A549 (cell line): ENCODE measurements at regions not wholly inside any gene's neighbourhood (a gene's known extent, or its start where the extent isn't known, plus 50 kb on each side); places are given as distances from the start of the nearest gene placed in this dataset.

Experiments
- ATAC-seq, 2 experiments: fragments of 200-7000 bp in 1 of 2; fragments of >200 bp in 1 of 2; cut with Nextera tagmentation in 1 of 2; cut with Tn5 transposase in 1 of 2; 3 replicates each; pipeline versions ENCODE4 v1.8.0 to v1.9.1; 2018 to 2020; ENCODE audit warnings: mild to moderate bottlenecking in 1 of 2, moderate library complexity in 1 of 2
- CTCF ChIA-PET: fragments of 300-600 bp; sonication (Branson Sonifier 250); formaldehyde crosslinking; extraction: SDS; loops from one replicate; lab custom pipeline; 2021; ENCODE audit warnings: antibody characterized with exemption, inconsistent platforms; lab: Yijun Ruan, JAX
- POLR2A ChIA-PET: fragments of 350-600 bp; formaldehyde crosslinking; extraction: SDS; loops from one replicate; lab custom pipeline; 2021; ENCODE audit warnings: antibody characterized with exemption, inconsistent platforms; lab: Yijun Ruan, JAX
- DNase-seq, 2 experiments: peaks; one replicate each; pipeline versions ENCODE4 v3.0.0 to v3.0.0-alpha.2; 2011 to 2016; ENCODE audit warnings: low read depth in 1 of 2, low spot score in 1 of 2
- FAIRE-seq: peaks from 2 replicates; lab custom pipeline; 2011; peaks lifted over from hg19 to GRCh38; lab: Jason Lieb, UNC
- H3K27ac ChIP-seq, 2 experiments: fragments of >200 bp; sonication (Bioruptor Twin); formaldehyde crosslinking; 3 replicates each; pipeline ENCODE4 v1.5.1; 2016 to 2017
- H3K4me1 ChIP-seq: fragments of >200 bp; sonication (Bioruptor Twin); formaldehyde crosslinking; 3 replicates; pipeline ENCODE4 v1.6.1; 2016
- H3K4me2 ChIP-seq: fragments of >200 bp; sonication (Bioruptor Twin); formaldehyde crosslinking; 3 replicates; pipeline ENCODE4 v1.6.1; 2016
- H3K4me3 ChIP-seq: fragments of >200 bp; sonication (Bioruptor Twin); formaldehyde crosslinking; 3 replicates; pipeline ENCODE4 v1.5.1; 2016
- H3K9me3 ChIP-seq: fragments of >200 bp; sonication (Bioruptor Twin); formaldehyde crosslinking; 3 replicates; pipeline ENCODE4 v1.6.1; 2016
- BCL3 ChIP-seq: fragments of >200 bp; sonication (Bioruptor Twin); formaldehyde crosslinking; IDR thresholded peaks from 3 replicates; pipeline ENCODE4 v1.6.1; 2016
- BHLHE40 ChIP-seq: IDR thresholded peaks from 2 replicates; pipeline ENCODE4 v1.6.1; 2012; ENCODE audit warnings: low read depth, low read length, inconsistent platforms
- CBX2 ChIP-seq: fragments of 200-600 bp; sonication (generic); IDR thresholded peaks from 2 replicates; pipeline ENCODE4 v1.6.1; 2016; ENCODE audit warnings: low read depth, mild to moderate bottlenecking, borderline replicate concordance
- CBX8 ChIP-seq: fragments of 200-600 bp; sonication (generic); IDR thresholded peaks from 2 replicates; pipeline ENCODE4 v1.6.1; 2016
- CTCF ChIP-seq: fragments of >200 bp; sonication (Bioruptor Twin); formaldehyde crosslinking; IDR thresholded peaks from 3 replicates; pipeline ENCODE4 v1.5.1; 2016
- EHF ChIP-seq: fragments of 250-450 bp; sonication (Bioruptor Pico); IDR thresholded peaks from 2 replicates; pipeline ENCODE4 v1.5.0; 2020; ENCODE audit warnings: mild to moderate bottlenecking
- EHMT2 ChIP-seq: fragments of 200-600 bp; sonication (generic); IDR thresholded peaks from 2 replicates; pipeline ENCODE4 v1.6.1; 2016; ENCODE audit warnings: antibody characterized with exemption, low read depth, mild to moderate bottlenecking, moderate library complexity
- EP300 ChIP-seq, 2 experiments: fragments of >200 bp; sonication (Bioruptor Twin); formaldehyde crosslinking; IDR thresholded peaks; 2 replicates in 1 of 2; 3 replicates in 1 of 2; pipeline ENCODE4 v1.6.1; 2016 to 2017
- FOSL2 ChIP-seq, 2 experiments: fragments of 450-650 bp in 1 of 2; fragments of >200 bp in 1 of 2; sonication (Bioruptor Twin) in 1 of 2; formaldehyde crosslinking; IDR thresholded peaks; 2 replicates each; pipeline versions ENCODE4 v1.5.0 to v1.6.1; 2016 to 2020; ENCODE audit warnings: mild to moderate bottlenecking in 1 of 2, moderate library complexity in 1 of 2
- FOXS1 ChIP-seq: fragments of 250-450 bp; sonication (Bioruptor Pico); IDR thresholded peaks from 2 replicates; pipeline ENCODE4 v1.5.0; 2020; ENCODE audit warnings: mild to moderate bottlenecking, moderate library complexity
- HES2 ChIP-seq: fragments of >200 bp; sonication (Bioruptor Twin); formaldehyde crosslinking; IDR thresholded peaks from 2 replicates; pipeline ENCODE4 v1.6.1; 2016
- HMGXB4 ChIP-seq: fragments of 250-450 bp; sonication (Bioruptor Pico); IDR thresholded peaks from 2 replicates; pipeline ENCODE4 v1.5.0; 2021; ENCODE audit warnings: mild to moderate bottlenecking, moderate library complexity, borderline replicate concordance
- HOXA7 ChIP-seq: fragments of 250-450 bp; sonication (Bioruptor Pico); IDR thresholded peaks from 2 replicates; pipeline ENCODE4 v1.5.0; 2020; ENCODE audit warnings: mild to moderate bottlenecking, moderate library complexity
- HOXB13 ChIP-seq: fragments of 250-450 bp; sonication (Bioruptor Pico); IDR thresholded peaks from 2 replicates; pipeline ENCODE4 v1.5.0; 2020; ENCODE audit warnings: low read depth, mild to moderate bottlenecking, moderate library complexity
- HOXB5 ChIP-seq: fragments of 250-450 bp; sonication (Bioruptor Pico); IDR thresholded peaks from 2 replicates; pipeline ENCODE4 v1.5.0; 2020; ENCODE audit warnings: mild to moderate bottlenecking, moderate library complexity
- KDM1A ChIP-seq: fragments of 200-600 bp; sonication (generic); IDR thresholded peaks from 2 replicates; pipeline ENCODE4 v1.6.1; 2016; ENCODE audit warnings: low read depth, mild to moderate bottlenecking
- KDM5A ChIP-seq: fragments of 200-600 bp; sonication (generic); IDR thresholded peaks from 2 replicates; pipeline ENCODE4 v1.6.1; 2016; ENCODE audit warnings: antibody characterized with exemption, mild to moderate bottlenecking
- MAZ ChIP-seq: fragments of 150-350 bp; IDR thresholded peaks from 2 replicates; pipeline ENCODE4 v1.6.1; 2014; ENCODE audit warnings: antibody characterized with exemption, low read depth, low read length, borderline replicate concordance
- NFE2L2 ChIP-seq: fragments of 150-350 bp; conservative IDR thresholded peaks from 2 replicates; pipeline ENCODE4 v1.6.1; 2014; ENCODE audit warnings: low read length
- NPAS2 ChIP-seq: fragments of 250-450 bp; sonication (Bioruptor Pico); IDR thresholded peaks from 2 replicates; pipeline ENCODE4 v1.8.0; 2022; ENCODE audit warnings: mild to moderate bottlenecking, moderate library complexity, borderline replicate concordance
- PBX3 ChIP-seq: IDR thresholded peaks from 2 replicates; pipeline ENCODE4 v1.6.1; 2012
- PHF8 ChIP-seq: fragments of 200-600 bp; sonication (generic); IDR thresholded peaks from 2 replicates; pipeline ENCODE4 v1.6.1; 2016; ENCODE audit warnings: low read depth, mild to moderate bottlenecking, antibody characterized with exemption, moderate library complexity, borderline replicate concordance
- POLR2A ChIP-seq: IDR thresholded peaks from 2 replicates; pipeline ENCODE4 v1.6.1; 2012; ENCODE audit warnings: mild to moderate bottlenecking, low read length
- RAD21 ChIP-seq, 2 experiments: fragments of >200 bp in 1 of 2; sonication (Bioruptor Twin) in 1 of 2; formaldehyde crosslinking in 1 of 2; IDR thresholded peaks in 1 of 2; conservative IDR thresholded peaks in 1 of 2; 2 replicates in 1 of 2; 3 replicates in 1 of 2; pipeline ENCODE4 v1.6.1; 2012 to 2018; ENCODE audit warnings: inconsistent platforms in 1 of 2
- RARB ChIP-seq: fragments of 250-450 bp; sonication (Bioruptor Pico); IDR thresholded peaks from 2 replicates; pipeline ENCODE4 v1.8.0; 2021; ENCODE audit warnings: mild to moderate bottlenecking, moderate library complexity
- RCOR1 ChIP-seq: fragments of 150-350 bp; IDR thresholded peaks from 2 replicates; pipeline ENCODE4 v1.6.1; 2014; ENCODE audit warnings: antibody characterized with exemption, low read length, low read depth
- RFX5 ChIP-seq: fragments of 450-650 bp; IDR thresholded peaks from 2 replicates; pipeline ENCODE4 v1.7.1; 2014; ENCODE audit warnings: antibody characterized with exemption, mild to moderate bottlenecking, moderate library complexity
- RNF2 ChIP-seq: fragments of 200-600 bp; sonication (generic); IDR thresholded peaks from 2 replicates; pipeline ENCODE4 v1.6.1; 2016; ENCODE audit warnings: low read depth, mild to moderate bottlenecking, antibody characterized with exemption, moderate library complexity, borderline replicate concordance
- SREBF2 ChIP-seq: fragments of 450-650 bp; IDR thresholded peaks from 2 replicates; pipeline ENCODE4 v1.6.1; 2014; ENCODE audit warnings: mild to moderate bottlenecking, moderate library complexity
- ZC3H11A ChIP-seq: fragments of 450-650 bp; IDR thresholded peaks from 2 replicates; pipeline ENCODE4 v1.6.1; 2014; ENCODE audit warnings: antibody characterized with exemption, mild to moderate bottlenecking
- ZFP36 ChIP-seq: fragments of 450-650 bp; IDR thresholded peaks from 2 replicates; pipeline ENCODE4 v1.6.1; 2014; ENCODE audit warnings: borderline replicate concordance; ENCODE audit not compliant: partially characterized antibody
- ZSCAN20 ChIP-seq: fragments of 250-450 bp; sonication (Bioruptor Pico); IDR thresholded peaks from 2 replicates; pipeline ENCODE4 v1.8.0; 2022; ENCODE audit warnings: mild to moderate bottlenecking, moderate library complexity
- WGBS: methylation state at CpG from one replicate; pipeline ENCODE4 v1.1.6; 2017; ENCODE audit errors: missing lambda C conversion rate; 5-methylcytosine and 5-hydroxymethylcytosine counted together

- no peak overlapping the region for H3K4me3 ChIP-seq
- no peaks in the 10 kb centered on the region for H3K4me1 ChIP-seq
- POLR2A ChIA-PET: no interaction called here
- CTCF ChIA-PET: no interaction called here
- WGBS: 4% methylated on average over 2 of the region's 2 CpGs
- no peaks in the 10 kb centered on the region for H3K9me3 ChIP-seq
- H3K27ac ChIP-seq: no peak overlapping the region
- TF ChIP-seq EHF (CRISPR knock-in tag): no peak
- no peak for TF ChIP-seq RAD21 (conservative IDR thresholded peaks at IDR 0.05 in 1 of 2, IDR thresholded peaks at IDR 0.05 in 1 of 2)
- TF ChIP-seq FOSL2 (IDR thresholded peaks at IDR 0.05): no peak
- TF ChIP-seq FOSL2 (CRISPR knock-in tag; IDR thresholded peaks at IDR 0.05): no peak
- TF ChIP-seq ZFP36: no peak
- TF ChIP-seq NFE2L2: no peak
- no peak for TF ChIP-seq ZC3H11A
- TF ChIP-seq POLR2A: no peak
- TF ChIP-seq CTCF: no peak
- no peak for TF ChIP-seq KDM5A
- no peak for TF ChIP-seq KDM1A
- no peak for TF ChIP-seq RARB (CRISPR knock-in tag)
- TF ChIP-seq EHMT2: no peak
- no peak for TF ChIP-seq MAZ
- TF ChIP-seq HOXA7 (CRISPR knock-in tag): no peak
- no peak for TF ChIP-seq RFX5
- TF ChIP-seq EP300 (IDR thresholded peaks at IDR 0.05): no peak
- no peak for TF ChIP-seq ZSCAN20 (CRISPR knock-in tag)
- TF ChIP-seq PBX3: no peak
- no peak for TF ChIP-seq NPAS2
- no peak for TF ChIP-seq BCL3
- FAIRE-seq: no peak
- no peak for ATAC-seq
- H3K4me2 ChIP-seq: no peak overlapping the region
- no peak for DNase-seq
These were observed 2353.8 kb downstream of the MAT2B start for GRCh38 chr5:165859251-165859650.

GRCh38 chr5:165863239-165863638 lies 2357.8 kb downstream of the MAT2B start:
- FAIRE-seq (no peak), ATAC-seq (no peak), DNase-seq (no peak)
- Histone ChIP-seq H3K4me2 (no peak overlapping the region), H3K4me3 (no peak overlapping the region), H3K27ac (no peak overlapping the region), H3K9me3 (no peaks in the 10 kb centered on the region), H3K4me1 (no peaks in the 10 kb centered on the region)
- ChIA-PET CTCF (no interaction called here), POLR2A (no interaction called here)
- no peak for TF ChIP-seq RCOR1
- no peak for TF ChIP-seq BCL3
- TF ChIP-seq NPAS2: no peak
- no peak for TF ChIP-seq RNF2
- no peak for TF ChIP-seq FOXS1 (CRISPR knock-in tag)
- no peak for TF ChIP-seq HOXB5 (CRISPR knock-in tag)
- TF ChIP-seq BHLHE40: no peak
- no peak for TF ChIP-seq NFE2L2
- TF ChIP-seq CBX8: no peak
- TF ChIP-seq CBX2: no peak
- TF ChIP-seq POLR2A: no peak
- no peak for TF ChIP-seq PHF8
- no peak for TF ChIP-seq HMGXB4 (CRISPR knock-in tag)
- TF ChIP-seq ZC3H11A: no peak
- TF ChIP-seq EP300 (IDR thresholded peaks at IDR 0.05): no peak
- no peak for TF ChIP-seq FOSL2 (IDR thresholded peaks at IDR 0.05)
- TF ChIP-seq FOSL2 (CRISPR knock-in tag; IDR thresholded peaks at IDR 0.05): no peak
- no peak for TF ChIP-seq KDM5A
- TF ChIP-seq HES2: no peak
- no peak for TF ChIP-seq SREBF2
- TF ChIP-seq HOXB13 (CRISPR knock-in tag): no peak
- 12% methylated on average over 4 of the region's 4 CpGs for WGBS
